ENCODE measurements at regions not wholly inside any gene's neighbourhood (a gene's known extent, or its start where the extent isn't known, plus 50 kb on each side); places are given as distances from the start of the nearest gene placed in this dataset.

- TF ChIP-seq CTCF (conservative IDR thresholded peaks at IDR 0.05; ENCODE audit: low read depth, low read length), result no peak
- DNase-seq (ENCODE audit: low read depth), result peak; percentile 37
- H3K4me3 ChIP-seq (ENCODE audit: low read depth, low read length), result no peak overlapping the region
These were observed 87.5 kb upstream of the DAZL start for GRCh38 chr3:16692486-16693344.

- no peak overlapping the region for H3K4me3 ChIP-seq (ENCODE audit: low read depth, low read length)
- no peak for DNase-seq (ENCODE audit: low read depth)
- TF ChIP-seq CTCF (conservative IDR thresholded peaks at IDR 0.05; ENCODE audit: low read depth, low read length), result no peak
These were observed 88.6 kb upstream of the DAZL start for GRCh38 chr3:16693820-16694219.

- DNase-seq (ENCODE audit: low read depth), result no peak
- no peak overlapping the region for H3K4me3 ChIP-seq (ENCODE audit: low read depth, low read length)
- TF ChIP-seq CTCF (conservative IDR thresholded peaks at IDR 0.05; ENCODE audit: low read depth, low read length), result no peak
These were observed 90.5 kb upstream of the DAZL start for GRCh38 chr3:16695710-16696109.

GRCh38 chr3:16697443-16698147 is 92.4 kb upstream of the DAZL start:
- H3K4me3 ChIP-seq (ENCODE audit: low read depth, low read length), result no peak overlapping the region
- no peak for TF ChIP-seq CTCF (conservative IDR thresholded peaks at IDR 0.05; ENCODE audit: low read depth, low read length)

GRCh38 chr3:16700651-16701050 is 95.4 kb upstream of the DAZL start:
- no peak for TF ChIP-seq CTCF (conservative IDR thresholded peaks at IDR 0.05; ENCODE audit: low read depth, low read length)
- H3K4me3 ChIP-seq (ENCODE audit: low read depth, low read length), result no peak overlapping the region
- no peak for DNase-seq (ENCODE audit: low read depth)

More at GRCh38 chr3:16697443-16698147, 92.4 kb upstream of the DAZL start:
- DNase-seq (ENCODE audit: low read depth), result no peak

GRCh38 chr3:16704941-16705340 is 99.7 kb upstream of the DAZL start:
- DNase-seq (ENCODE audit: low read depth), result no peak
- H3K4me3 ChIP-seq (ENCODE audit: low read depth, low read length), result no peak overlapping the region
- no peak for TF ChIP-seq CTCF (conservative IDR thresholded peaks at IDR 0.05; ENCODE audit: low read depth, low read length)
